Kidney epithelial cell (primary cell): ENCODE measurements at regions not wholly inside any gene's neighbourhood (a gene's known extent, or its start where the extent isn't known, plus 50 kb on each side); places are given as distances from the start of the nearest gene placed in this dataset.
"Not testable (repeated sequence)": the region's sequence is repeated elsewhere in the genome, so short reads cannot be mapped to it uniquely, and the experiment has no call there.

Experiments
- DNase-seq: peaks from one replicate; pipeline ENCODE4 v3.0.0-alpha.2; 2010; ENCODE audit warnings: low read depth
- H3K27me3 ChIP-seq: 2 replicates; pipeline ENCODE4 v1.6.0; 2011; ENCODE audit warnings: low read length; ENCODE audit not compliant: control insufficient read depth, insufficient read depth
- H3K36me3 ChIP-seq: 2 replicates; pipeline ENCODE4 v1.5.1; 2011; ENCODE audit warnings: low read length; ENCODE audit not compliant: control insufficient read depth, insufficient read depth
- H3K4me3 ChIP-seq: 2 replicates; pipeline ENCODE4 v1.5.1; 2011; ENCODE audit warnings: low read depth, mild to moderate bottlenecking, control low read depth, low read length
- CTCF ChIP-seq: IDR thresholded peaks from 2 replicates; pipeline ENCODE4 v1.5.1; 2011; ENCODE audit warnings: mild to moderate bottlenecking, moderate library complexity, low read length, control low read depth, inconsistent platforms; ENCODE audit not compliant: insufficient read depth, poor library complexity, severe bottlenecking

- Histone ChIP-seq H3K36me3 (no peaks in the 10 kb centered on the region), H3K4me3 (no peak overlapping the region), H3K27me3 (no peaks in the 10 kb centered on the region)
- no peak for TF ChIP-seq CTCF
- no peak for DNase-seq
Measured at GRCh38 chr2:192424243-192424642, 229.5 kb upstream of the TMEFF2 start.

GRCh38 chr2:192419786-192420185 lies 225.1 kb upstream of the TMEFF2 start:
- Histone ChIP-seq H3K4me3 (no peak overlapping the region), H3K36me3 (no peaks in the 10 kb centered on the region), H3K27me3 (no peaks in the 10 kb centered on the region)
- TF ChIP-seq CTCF: no peak
- DNase-seq: no peak

- no peak for TF ChIP-seq CTCF
- Histone ChIP-seq H3K4me3 (no peak overlapping the region), H3K27me3 (no peaks in the 10 kb centered on the region), H3K36me3 (no peaks in the 10 kb centered on the region)
- no peak for DNase-seq
Measured at GRCh38 chr2:192416060-192416459, 221.3 kb upstream of the TMEFF2 start.

GRCh38 chr2:192414794-192415193 lies 220.1 kb upstream of the TMEFF2 start:
- no peak for DNase-seq
- no peaks in the 10 kb centered on the region for H3K36me3 ChIP-seq
- TF ChIP-seq CTCF: no peak
- no peak overlapping the region for H3K4me3 ChIP-seq
- H3K27me3 ChIP-seq: no peaks in the 10 kb centered on the region

- TF ChIP-seq CTCF: no peak
- H3K36me3 ChIP-seq: no peaks in the 10 kb centered on the region
Measured at GRCh38 chr2:192413812-192414681, 219.3 kb upstream of the TMEFF2 start.

GRCh38 chr2:192412866-192413265 lies 218.1 kb upstream of the TMEFF2 start:
- not testable (repeated sequence) for H3K4me3 ChIP-seq, H3K36me3 ChIP-seq, H3K27me3 ChIP-seq, DNase-seq

More at GRCh38 chr2:192413812-192414681, 219.3 kb upstream of the TMEFF2 start:
- H3K4me3 ChIP-seq: no peak overlapping the region
- no peaks in the 10 kb centered on the region for H3K27me3 ChIP-seq
- DNase-seq: no peak
